Fibroblast of the aortic adventitia (primary cell): ENCODE measurements at regions not wholly inside any gene's neighbourhood (a gene's known extent, or its start where the extent isn't known, plus 50 kb on each side); places are given as distances from the start of the nearest gene placed in this dataset.

Source experiments
- DNase-seq: peaks from one replicate; pipeline ENCODE4 v3.0.0-alpha.2; 2010; ENCODE audit warnings: low read depth
- H3K4me3 ChIP-seq: 2 replicates; pipeline ENCODE4 v1.5.1; 2011; ENCODE audit warnings: low read depth, mild to moderate bottlenecking, control low read depth, low read length, moderate library complexity
- CTCF ChIP-seq: IDR thresholded peaks from 2 replicates; pipeline ENCODE4 v1.5.1; 2011; ENCODE audit warnings: mild to moderate bottlenecking, low read length, control low read depth, inconsistent platforms; ENCODE audit not compliant: insufficient read depth

GRCh38 chr12:5096241-5096924 lies 52.7 kb downstream of the KCNA5 start:
- no peak overlapping the region for H3K4me3 ChIP-seq
- DNase-seq = peak; percentile 23
- no peak for TF ChIP-seq CTCF

- no peak for DNase-seq
- no peak overlapping the region for H3K4me3 ChIP-seq
- no peak for TF ChIP-seq CTCF
These were observed 54.1 kb downstream of the KCNA5 start for GRCh38 chr12:5097786-5098185.

- no peak for DNase-seq
- no peak for TF ChIP-seq CTCF
- no peak overlapping the region for H3K4me3 ChIP-seq
These were observed 55.5 kb downstream of the KCNA5 start for GRCh38 chr12:5099136-5099535.

- H3K4me3 ChIP-seq = no peak overlapping the region
- TF ChIP-seq CTCF = no peak
- DNase-seq = no peak
These were observed 55.9 kb downstream of the KCNA5 start for GRCh38 chr12:5099591-5099990.

- H3K4me3 ChIP-seq = no peak overlapping the region
- no peak for DNase-seq
- TF ChIP-seq CTCF = no peak
These were observed 58.0 kb downstream of the KCNA5 start for GRCh38 chr12:5101686-5102085.

GRCh38 chr12:5102261-5102789 lies 58.6 kb downstream of the KCNA5 start:
- TF ChIP-seq CTCF = no peak
- DNase-seq = peak; percentile 64
- H3K4me3 ChIP-seq = no peak overlapping the region

GRCh38 chr12:5102806-5103205 lies 59.1 kb downstream of the KCNA5 start:
- DNase-seq = no peak
- no peak for TF ChIP-seq CTCF
- H3K4me3 ChIP-seq = no peak overlapping the region
